PFSK-1 (cell line): ENCODE measurements at regions not wholly inside any gene's neighbourhood (a gene's known extent, or its start where the extent isn't known, plus 50 kb on each side); places are given as distances from the start of the nearest gene placed in this dataset.

ENCODE experiments used
- FOXP2 ChIP-seq: optimal IDR thresholded peaks from 2 replicates; pipeline ENCODE3; 2011; ENCODE audit warnings: borderline replicate concordance, control low read depth, inconsistent platforms; ENCODE audit not compliant: insufficient read depth; ENCODE audit errors: extremely low read length, extremely low read depth
- POLR2AphosphoS5 ChIP-seq: IDR thresholded peaks from 2 replicates; pipeline ENCODE4 v1.6.1; 2012; ENCODE audit warnings: low read depth, mild to moderate bottlenecking, control low read depth, low read length, moderate library complexity
- REST ChIP-seq, 2 experiments: IDR thresholded peaks; 2 replicates each; pipeline versions ENCODE4 v1.6.1 to v1.8.0; 2011 to 2012; ENCODE audit warnings: low read depth in 2 of 2, low read length in 2 of 2, control low read depth in 1 of 2, inconsistent platforms in 1 of 2, mild to moderate bottlenecking in 1 of 2, moderate library complexity in 1 of 2; ENCODE audit not compliant: insufficient read depth in 1 of 2
- SIN3A ChIP-seq: IDR thresholded peaks from 2 replicates; pipeline ENCODE4 v1.6.1; 2012; ENCODE audit warnings: mild to moderate bottlenecking, low read length, moderate library complexity, borderline replicate concordance; ENCODE audit not compliant: insufficient read depth
- TAF1 ChIP-seq: IDR thresholded peaks from 2 replicates; pipeline ENCODE4 v1.6.1; 2012; ENCODE audit warnings: low read length, control low read depth, borderline replicate concordance; ENCODE audit not compliant: insufficient read depth

DNA sequence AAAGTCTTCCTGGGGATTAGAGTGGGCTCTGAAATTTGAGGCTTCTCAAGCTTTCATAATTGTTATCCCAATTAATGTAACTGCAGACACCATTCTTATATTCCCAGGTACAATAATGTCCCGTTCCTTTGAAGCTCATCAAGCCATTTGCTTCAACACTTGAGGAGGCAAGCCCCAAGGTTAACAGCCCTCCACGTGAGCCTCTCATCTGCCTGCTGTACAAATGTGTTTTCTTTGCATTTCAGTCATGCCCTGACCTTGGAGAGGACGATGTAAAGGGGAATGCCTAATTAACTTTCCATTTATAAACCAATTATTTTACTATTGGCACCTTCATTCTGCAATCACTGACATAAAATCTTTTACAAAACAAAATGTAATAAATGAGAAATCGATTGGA is 106.3 kb downstream of the SETD4 start:
- no peak for TF ChIP-seq SIN3A

GRCh38 chr21:35953597-35953996 is 106.7 kb downstream of the SETD4 start:
- TF ChIP-seq REST (IDR thresholded peaks at IDR 0.05; ENCODE audit: insufficient read depth in 1 of 2, low read depth in 2 of 2, low read length in 2 of 2) (no peak), POLR2AphosphoS5 (no peak), TAF1 (no peak), SIN3A (no peak), FOXP2 (no peak)

DNA sequence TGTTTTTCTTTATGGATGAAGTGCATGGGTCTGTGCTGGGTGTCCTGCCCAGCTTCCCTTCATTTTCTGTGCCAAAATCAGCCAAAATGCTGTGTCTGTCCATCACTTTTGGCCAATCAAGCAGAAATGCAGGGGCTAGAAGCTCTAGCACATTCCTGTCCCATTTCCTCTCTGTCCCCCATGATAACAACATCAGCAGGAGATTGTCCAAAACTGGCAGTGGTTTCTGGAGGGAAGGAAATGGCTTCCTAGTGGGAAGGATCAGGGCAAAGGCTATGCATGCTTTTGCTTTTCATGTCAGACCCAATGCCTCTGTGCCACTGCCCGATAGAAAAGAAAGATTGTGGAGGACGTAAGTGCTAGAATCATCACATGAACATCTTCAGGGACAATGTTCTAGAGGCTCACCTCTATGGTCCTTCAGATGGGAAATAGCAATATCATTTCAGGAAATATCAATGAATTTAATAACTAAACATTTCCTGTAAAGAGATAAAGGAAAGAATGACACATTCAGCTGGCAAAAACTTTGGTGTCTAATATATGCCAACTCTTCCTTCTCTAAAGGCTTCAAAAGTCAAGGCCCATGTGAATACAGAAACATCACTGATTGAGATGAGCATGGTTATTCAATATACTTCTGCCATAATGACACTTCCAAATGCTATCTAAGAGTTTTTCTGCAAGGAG is 107.5 kb downstream of the SETD4 start:
- TF ChIP-seq REST (IDR thresholded peaks at IDR 0.05; ENCODE audit: insufficient read depth in 1 of 2, low read depth in 2 of 2, low read length in 2 of 2) = no peak
- no peak for TF ChIP-seq TAF1
- no peak for TF ChIP-seq FOXP2

DNA sequence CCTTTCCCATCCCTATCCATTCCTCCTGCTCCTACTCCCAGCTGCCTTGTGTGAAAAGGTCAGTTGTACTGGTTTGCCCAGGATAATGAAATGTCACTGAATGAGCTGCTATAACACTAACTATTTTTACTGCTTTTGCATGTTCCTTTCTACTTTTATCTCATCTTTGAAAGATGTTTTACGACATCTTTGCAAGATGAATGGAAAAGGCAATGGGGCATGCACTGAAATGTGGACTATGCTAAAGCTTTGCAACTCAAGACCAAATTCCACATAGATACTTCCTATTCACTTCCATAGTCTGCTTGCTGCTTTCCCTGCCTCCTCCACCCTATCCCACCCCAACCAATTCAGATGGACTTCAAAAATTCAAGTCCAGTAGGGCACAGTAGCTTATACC is 111.3 kb downstream of the SETD4 start:
- TF ChIP-seq POLR2AphosphoS5 (no peak), REST (IDR thresholded peaks at IDR 0.05; ENCODE audit: insufficient read depth in 1 of 2, low read depth in 2 of 2, low read length in 2 of 2) (no peak), SIN3A (no peak), FOXP2 (no peak), TAF1 (no peak)

DNA sequence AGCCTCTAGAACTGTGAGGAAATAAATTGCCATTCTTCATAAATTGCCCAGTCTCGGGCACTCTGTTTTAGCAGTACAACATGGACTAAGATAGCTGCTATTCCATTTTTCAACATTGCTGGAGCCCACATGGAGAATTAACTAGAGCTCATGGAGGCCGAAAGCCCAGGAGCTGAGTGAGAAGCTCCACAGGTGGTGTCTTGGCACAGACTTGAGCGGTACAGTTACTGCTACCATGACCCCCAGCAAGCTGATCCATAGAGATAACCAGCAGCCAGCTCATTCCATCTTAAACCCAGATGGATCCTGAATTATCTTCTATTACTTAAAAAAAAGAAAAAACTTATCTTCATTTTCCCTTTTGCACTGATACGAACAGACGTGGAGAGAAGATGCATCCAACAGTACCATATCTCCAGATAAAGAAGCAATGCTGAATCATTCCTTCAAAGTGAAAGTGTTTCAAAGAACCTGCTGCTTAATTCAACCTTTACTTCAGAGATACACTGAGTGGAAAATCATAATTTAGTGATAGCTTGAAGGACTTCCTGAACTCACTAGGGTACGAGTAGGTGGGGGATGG is 115.1 kb downstream of the SETD4 start:
- TF ChIP-seq TAF1 (no peak), FOXP2 (no peak), REST (IDR thresholded peaks at IDR 0.05; ENCODE audit: insufficient read depth in 1 of 2, low read depth in 2 of 2, low read length in 2 of 2) (no peak), POLR2AphosphoS5 (no peak), SIN3A (no peak)
